ENCODE measurements at regions not wholly inside any gene's neighbourhood (a gene's known extent, or its start where the extent isn't known, plus 50 kb on each side); places are given as distances from the start of the nearest gene placed in this dataset.

DNA sequence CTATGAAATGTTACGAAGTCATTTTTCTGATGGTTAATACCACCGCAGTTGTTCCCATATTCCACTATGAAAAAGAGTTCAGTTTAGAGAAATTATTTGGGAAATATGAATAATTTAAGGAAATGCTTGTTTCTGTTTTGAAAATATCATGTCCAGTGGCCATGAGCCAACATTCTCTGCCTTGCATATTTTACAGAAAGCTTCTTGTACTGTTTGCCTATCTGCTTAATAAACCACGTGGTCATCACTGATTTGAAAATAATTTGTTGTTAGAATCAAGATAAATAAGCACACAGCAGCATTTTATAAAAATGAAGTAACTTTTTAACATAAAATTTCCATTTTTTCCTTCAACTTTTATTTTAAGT lies 381.5 kb upstream of the CDH18 start:
- TF ChIP-seq EZH2 (IDR thresholded peaks at IDR 0.05; ENCODE audit: insufficient read depth, poor library complexity, severe bottlenecking): no peak
- no peak for TF ChIP-seq EZH2phosphoT487 (IDR thresholded peaks at IDR 0.05; ENCODE audit: insufficient read depth, low read depth)

All from GM23248 (cell line).